ENCODE measurements at regions not wholly inside any gene's neighbourhood (a gene's known extent, or its start where the extent isn't known, plus 50 kb on each side); places are given as distances from the start of the nearest gene placed in this dataset.

GRCh38 chr4:182126096-182126495, 117.1 kb upstream of the TENM3 start:
- H3K27ac ChIP-seq (ENCODE audit: low read depth, low read length), result no peak overlapping the region
- RAD21 ChIA-PET (ENCODE audit: low non-redundant PET in 1 of 2, low total read pairs in 2 of 2, uncharacterized antibody in 2 of 2, unreplicated experiment in 2 of 2), result no interaction called here
- no peak overlapping the region for H2AFZ ChIP-seq (ENCODE audit: low read depth, low read length, poor library complexity, severe bottlenecking)
- TF ChIP-seq EZH2 (IDR thresholded peaks at IDR 0.05) (no peak), POLR2A (IDR thresholded peaks at IDR 0.05; ENCODE audit: borderline replicate concordance, extremely low read depth, insufficient read depth, insufficient read length) (no peak), POLR2AphosphoS5 (IDR thresholded peaks at IDR 0.05; ENCODE audit: low read depth, low read length) (no peak), FOSL1 (IDR thresholded peaks at IDR 0.05; ENCODE audit: low read depth) (no peak), CBX3 (IDR thresholded peaks at IDR 0.05; ENCODE audit: low read depth) (no peak), EGR1 (IDR thresholded peaks at IDR 0.05; ENCODE audit: low read depth) (no peak), SIN3A (IDR thresholded peaks at IDR 0.05; ENCODE audit: low read depth) (no peak), SRF (IDR thresholded peaks at IDR 0.05; ENCODE audit: low read depth) (no peak), TCF7L2 (IDR thresholded peaks at IDR 0.05; ENCODE audit: borderline replicate concordance, extremely low read depth, insufficient read depth, insufficient read length) (no peak)
- TF ChIP-seq, protein P1, sequence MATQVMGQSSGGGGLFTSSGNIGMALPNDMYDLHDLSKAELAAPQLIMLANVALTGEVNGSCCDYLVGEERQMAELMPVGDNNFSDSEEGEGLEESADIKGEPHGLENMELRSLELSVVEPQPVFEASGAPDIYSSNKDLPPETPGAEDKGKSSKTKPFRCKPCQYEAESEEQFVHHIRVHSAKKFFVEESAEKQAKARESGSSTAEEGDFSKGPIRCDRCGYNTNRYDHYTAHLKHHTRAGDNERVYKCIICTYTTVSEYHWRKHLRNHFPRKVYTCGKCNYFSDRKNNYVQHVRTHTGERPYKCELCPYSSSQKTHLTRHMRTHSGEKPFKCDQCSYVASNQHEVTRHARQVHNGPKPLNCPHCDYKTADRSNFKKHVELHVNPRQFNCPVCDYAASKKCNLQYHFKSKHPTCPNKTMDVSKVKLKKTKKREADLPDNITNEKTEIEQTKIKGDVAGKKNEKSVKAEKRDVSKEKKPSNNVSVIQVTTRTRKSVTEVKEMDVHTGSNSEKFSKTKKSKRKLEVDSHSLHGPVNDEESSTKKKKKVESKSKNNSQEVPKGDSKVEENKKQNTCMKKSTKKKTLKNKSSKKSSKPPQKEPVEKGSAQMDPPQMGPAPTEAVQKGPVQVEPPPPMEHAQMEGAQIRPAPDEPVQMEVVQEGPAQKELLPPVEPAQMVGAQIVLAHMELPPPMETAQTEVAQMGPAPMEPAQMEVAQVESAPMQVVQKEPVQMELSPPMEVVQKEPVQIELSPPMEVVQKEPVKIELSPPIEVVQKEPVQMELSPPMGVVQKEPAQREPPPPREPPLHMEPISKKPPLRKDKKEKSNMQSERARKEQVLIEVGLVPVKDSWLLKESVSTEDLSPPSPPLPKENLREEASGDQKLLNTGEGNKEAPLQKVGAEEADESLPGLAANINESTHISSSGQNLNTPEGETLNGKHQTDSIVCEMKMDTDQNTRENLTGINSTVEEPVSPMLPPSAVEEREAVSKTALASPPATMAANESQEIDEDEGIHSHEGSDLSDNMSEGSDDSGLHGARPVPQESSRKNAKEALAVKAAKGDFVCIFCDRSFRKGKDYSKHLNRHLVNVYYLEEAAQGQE (IDR thresholded peaks at IDR 0.05; ENCODE audit: low read depth), result no peak
- no peak overlapping the region for H3K4me3 ChIP-seq (replicated peaks in 1 of 2; ENCODE audit: low read depth in 1 of 2, low read length in 2 of 2)
- no peak overlapping the region for H3K9ac ChIP-seq (ENCODE audit: low read length)
- H3K27me3 ChIP-seq (ENCODE audit: insufficient read depth, low read length), result no peaks in the 10 kb centered on the region
- DNase-seq (ENCODE audit: low read depth, low spot score) (peak; percentile 2), ATAC-seq (no peak)
- no peaks in the 10 kb centered on the region for H3K9me2 ChIP-seq (ENCODE audit: insufficient read depth)
- H3K79me2 ChIP-seq (ENCODE audit: insufficient read depth, low read length), result no peaks in the 10 kb centered on the region
- no peak overlapping the region for H3K4me2 ChIP-seq (ENCODE audit: low read length)
- H3K4me1 ChIP-seq (ENCODE audit: control insufficient read depth in 1 of 2, insufficient read depth in 2 of 2, low read length in 2 of 2), result no peaks in the 10 kb centered on the region
- no peaks in the 10 kb centered on the region for H4K20me1 ChIP-seq (ENCODE audit: insufficient read depth)
- no TSS peak for BruUV-seq (replicated peaks)
- intact Hi-C loops (cut with micrococcal nuclease), result no loop called here
- CTCF ChIA-PET, result no interaction called here
- POLR2A ChIA-PET, result no interaction called here
- H3K9me3 ChIP-seq (ENCODE audit: control insufficient read depth in 1 of 2, insufficient read depth in 1 of 2, low read depth in 1 of 2, low read length in 2 of 2), result 0 out of 4 replicates have a peak, but pooled peaks cover 0 to 4% of the 10 kb centered on the region in 2 experiments
- H3K36me3 ChIP-seq (ENCODE audit: control insufficient read depth in 1 of 2, insufficient read depth in 2 of 2, low read length in 2 of 2), result no peaks in the 10 kb centered on the region

All from HCT116 (cell line).